K562 (cell line): ENCODE measurements at regions not wholly inside any gene's neighbourhood (a gene's known extent, or its start where the extent isn't known, plus 50 kb on each side); places are given as distances from the start of the nearest gene placed in this dataset.

ENCODE experiments used
- ATAC-seq: fragments of 200-7000 bp; cut with Tn5 transposase; 3 replicates; pipeline ENCODE4 v1.9.1; 2020; ENCODE audit warnings: moderate library complexity
- BruUV-seq: library from RNA; stranded (reverse); fragments of 400-500 nt; replicated peaks from 2 replicates; lab custom pipeline; 2021; lab: Mats Ljungman, UMichigan
- CTCF ChIA-PET: fragments of 300-600 bp; formaldehyde crosslinking; extraction: SDS; loops from one replicate; lab custom pipeline; 2021; ENCODE audit warnings: low intra/inter-chr PET ratio; lab: Yijun Ruan, JAX
- POLR2A ChIA-PET: fragments of 300-600, 350-650 bp; sonication (Branson Sonifier 250); formaldehyde crosslinking; extraction: SDS; loops from one replicate; lab custom pipeline; 2021; ENCODE audit warnings: antibody characterized with exemption, inconsistent platforms; lab: Yijun Ruan, JAX
- DNase-seq, 4 experiments: peaks; one replicate each; pipeline versions ENCODE4 v3.0.0 to v3.0.0-alpha.2; 2011 to 2018; ENCODE audit warnings: low spot score in 3 of 4, mixed read lengths in 3 of 4; ENCODE audit errors: extremely low read depth in 1 of 4
- FAIRE-seq: peaks from 2 replicates; lab custom pipeline; 2011; peaks lifted over from hg19 to GRCh38; lab: Jason Lieb, UNC
- H2AFZ ChIP-seq: 2 replicates; pipeline ENCODE4 v1.6.0; 2011; ENCODE audit warnings: low read depth, low read length, control low read depth, inconsistent platforms
- H3K27ac ChIP-seq: fragments of 200-600 bp; 3 replicates; pipeline ENCODE4 v1.8.0; 2011; ENCODE audit warnings: low read depth, mild to moderate bottlenecking, control low read depth, inconsistent platforms, low read length, moderate library complexity, mixed read lengths; ENCODE audit errors: extremely low read depth
- H3K27me3 ChIP-seq, 2 experiments: fragments of 300-600 bp in 1 of 2; 2 replicates in 1 of 2; 3 replicates in 1 of 2; pipeline versions ENCODE4 v1.6.0 to v1.8.0; 2011; ENCODE audit warnings: inconsistent platforms in 2 of 2, low read length in 2 of 2, mild to moderate bottlenecking in 1 of 2, mixed read lengths in 1 of 2, moderate library complexity in 1 of 2; ENCODE audit not compliant: control insufficient read depth in 2 of 2, insufficient read depth in 2 of 2
- H3K36me3 ChIP-seq: fragments of 300-600 bp; 3 replicates; pipeline ENCODE4 v1.8.0; 2011; ENCODE audit warnings: mild to moderate bottlenecking, low read length, inconsistent platforms; ENCODE audit not compliant: control insufficient read depth, insufficient read depth
- H3K4me1 ChIP-seq, 2 experiments: fragments of 200-600 bp in 1 of 2; replicated peaks in 1 of 2; 2 replicates in 1 of 2; 3 replicates in 1 of 2; pipeline versions ENCODE4 v1.5.1 to v1.8.0; 2011; ENCODE audit warnings: inconsistent platforms in 2 of 2, low read length in 2 of 2, mild to moderate bottlenecking in 1 of 2, mixed read lengths in 1 of 2, moderate library complexity in 1 of 2; ENCODE audit not compliant: control insufficient read depth in 2 of 2, insufficient read depth in 2 of 2
- H3K4me2 ChIP-seq: 2 replicates; pipeline ENCODE4 v1.6.1; 2011; ENCODE audit warnings: low read length, control low read depth, inconsistent platforms, mixed read lengths; ENCODE audit not compliant: insufficient read depth
- H3K4me3 ChIP-seq: fragments of 200-600 bp; sonication (generic), shearing (Covaris generic); 2 replicates; pipeline ENCODE4 v1.5.1; 2016; ENCODE audit warnings: control low read depth, inconsistent platforms
- H3K79me2 ChIP-seq: fragments of 200-600 bp; 3 replicates; pipeline ENCODE4 v1.8.0; 2011; ENCODE audit warnings: low read length, inconsistent platforms; ENCODE audit not compliant: control insufficient read depth, insufficient read depth
- H3K9ac ChIP-seq, 2 experiments: 2 replicates each; pipeline versions ENCODE4 v1.6.0 to v1.6.1; 2011; ENCODE audit warnings: low read depth in 2 of 2, low read length in 2 of 2, control low read depth in 1 of 2, inconsistent platforms in 1 of 2, mild to moderate bottlenecking in 1 of 2, mixed read lengths in 1 of 2; ENCODE audit not compliant: insufficient read depth in 1 of 2
- H3K9me1 ChIP-seq: one replicate; pipeline ENCODE4 v1.6.0; 2011; ENCODE audit warnings: inconsistent platforms, mild to moderate bottlenecking, low read length, moderate library complexity; ENCODE audit not compliant: control insufficient read depth, insufficient read depth
- H3K9me3 ChIP-seq: replicated peaks from 2 replicates; pipeline ENCODE4 v1.5.1; 2011; ENCODE audit warnings: low read depth, low read length, inconsistent platforms; ENCODE audit not compliant: control insufficient read depth, insufficient read depth
- H4K20me1 ChIP-seq: replicated peaks from 2 replicates; pipeline ENCODE4 v1.6.1; 2011; ENCODE audit warnings: low read length, inconsistent platforms, mixed read lengths; ENCODE audit not compliant: control insufficient read depth, insufficient read depth
- ADNP ChIP-seq: fragments of 200-800 bp; sonication (Bioruptor generic); IDR thresholded peaks from 2 replicates; pipeline ENCODE4 v1.6.1; 2016; ENCODE audit warnings: missing genetic modification characterization, missing compliant biosample characterization
- CAMTA2 ChIP-seq: fragments of 250-450 bp; sonication (Bioruptor Pico); conservative IDR thresholded peaks from 2 replicates; pipeline ENCODE4 v1.5.1; 2022
- ID3 ChIP-seq, 2 experiments: fragments of 250-450 bp in 1 of 2; fragments of 450-650 bp in 1 of 2; sonication (Bioruptor Pico) in 1 of 2; IDR thresholded peaks; 2 replicates each; pipeline versions ENCODE4 v1.6.1 to v1.8.0; 2016 to 2021; ENCODE audit warnings: mild to moderate bottlenecking in 2 of 2, moderate library complexity in 2 of 2, missing compliant biosample characterization in 1 of 2, missing genetic modification characterization in 1 of 2
- ILK ChIP-seq: fragments of 450-650 bp; IDR thresholded peaks from 2 replicates; pipeline ENCODE4 v1.6.1; 2016; ENCODE audit warnings: missing genetic modification characterization, low read depth, mild to moderate bottlenecking, missing compliant biosample characterization, moderate library complexity, borderline replicate concordance
- MTA2 ChIP-seq: fragments of 450-650 bp; IDR thresholded peaks from 2 replicates; pipeline ENCODE4 v1.6.1; 2016; ENCODE audit warnings: low read depth
- NR0B1 ChIP-seq: fragments of 450-650 bp; IDR thresholded peaks from one replicate; pipeline ENCODE4 v1.6.1; 2018; ENCODE audit warnings: mild to moderate bottlenecking, moderate library complexity; ENCODE audit not compliant: partially characterized antibody
- POLR3A ChIP-seq: IDR thresholded peaks from 2 replicates; pipeline ENCODE4 v1.6.1; 2011; ENCODE audit warnings: borderline replicate concordance, mild to moderate bottlenecking, moderate library complexity; ENCODE audit not compliant: insufficient read length, insufficient read depth; ENCODE audit errors: extremely low read depth
- RFX1 ChIP-seq: fragments of 450-650 bp; IDR thresholded peaks from 2 replicates; pipeline ENCODE4 v1.6.1; 2016; ENCODE audit warnings: mild to moderate bottlenecking, moderate library complexity
- ZBTB17 ChIP-seq: fragments of 450-650 bp; formaldehyde crosslinking; IDR thresholded peaks from 2 replicates; pipeline ENCODE4 v1.4.0; 2020; ENCODE audit warnings: mild to moderate bottlenecking
- ZBTB8A ChIP-seq: fragments of 450-650 bp; IDR thresholded peaks from 2 replicates; pipeline ENCODE4 v1.6.1; 2018; ENCODE audit warnings: mild to moderate bottlenecking, moderate library complexity; ENCODE audit not compliant: partially characterized antibody
- ZFPM2 ChIP-seq: fragments of 250-450 bp; sonication (Bioruptor Pico); IDR thresholded peaks from 2 replicates; pipeline ENCODE4 v1.5.1; 2022; ENCODE audit warnings: mild to moderate bottlenecking
- WGBS: fragments of 100-300 bp; shearing (Covaris generic); methylation state at CpG from one replicate; pipeline ENCODE4 v1.1.6; 2016; ENCODE audit warnings: low coverage, mixed read lengths; ENCODE audit not compliant: insufficient coverage; ENCODE audit errors: missing lambda C conversion rate; 5-methylcytosine and 5-hydroxymethylcytosine counted together
- in situ Hi-C: fragments of 300-500 bp; cut with MboI; formaldehyde crosslinking; loops from 4 replicates; pipeline ENCODE4 v1.15.0; 2018; ENCODE audit warnings: inconsistent platforms, mixed read lengths
- intact Hi-C: fragments of 100-400 bp; cut with micrococcal nuclease; formaldehyde crosslinking; loops from 2 replicates; pipeline ENCODE4 v1.14.2; 2022

- H3K9me1 ChIP-seq: no peaks in the 10 kb centered on the region
- FAIRE-seq: no peak
- no peak for TF ChIP-seq NR0B1
- no peak for TF ChIP-seq ZBTB8A
- TF ChIP-seq POLR3A: no peak
- TF ChIP-seq RFX1: no peak
- TF ChIP-seq CAMTA2 (CRISPR knock-in tag): no peak
- no peak for TF ChIP-seq ILK (tag)
- no peak for TF ChIP-seq ADNP (tag)
- no peak for TF ChIP-seq ZFPM2
- TF ChIP-seq ZBTB17 (CRISPR knock-in tag): no peak
- no peak for TF ChIP-seq MTA2
- no peak for TF ChIP-seq ID3 (CRISPR knock-in tag; IDR thresholded peaks at IDR 0.05)
- TF ChIP-seq ID3 (tag; IDR thresholded peaks at IDR 0.05): no peak
- TF ChIP-seq, all 486 proteins: peak for 0
- no peak overlapping the region for H3K4me2 ChIP-seq
- H3K27me3 ChIP-seq: no peaks in the 10 kb centered on the region
- H3K4me1 ChIP-seq: no peaks in the 10 kb centered on the region
- WGBS: 0% methylated on average over 1 of the region's 2 CpGs
- in situ Hi-C loops: no loop called here
- ChIA-PET POLR2A (no interaction called here), CTCF (no interaction called here)
- DNase-seq (no peak), ATAC-seq (no peak)
- H3K4me3 ChIP-seq: no peak overlapping the region
- no TSS peak for BruUV-seq
- H3K9ac ChIP-seq: no peak overlapping the region
- no peak overlapping the region for H2AFZ ChIP-seq
- H3K36me3 ChIP-seq: no peaks in the 10 kb centered on the region
- no peaks in the 10 kb centered on the region for H3K79me2 ChIP-seq
- intact Hi-C loops: no loop called here
- no peaks in the 10 kb centered on the region for H3K9me3 ChIP-seq
- no peak overlapping the region for H3K27ac ChIP-seq
- H4K20me1 ChIP-seq: no peaks in the 10 kb centered on the region
Observed at GRCh38 chr18:43581936-43582519, 304.7 kb upstream of the SYT4 start.
